ENCODE measurements at regions not wholly inside any gene's neighbourhood (a gene's known extent, or its start where the extent isn't known, plus 50 kb on each side); places are given as distances from the start of the nearest gene placed in this dataset.
A peak's percentile ranks its signal among the peaks of the same experiment; 100 is the strongest.

GRCh38 chr7:132004529-132004928, 448.1 kb upstream of the PODXL start:
- peak; percentile 33; the same call in 1 of the 2 replicates for TF ChIP-seq CTCF (IDR thresholded peaks at IDR 0.05)

- TF ChIP-seq CTCF (IDR thresholded peaks at IDR 0.05), result no peak
These were observed 446.0 kb upstream of the PODXL start for GRCh38 chr7:132002343-132002968.

- no peak for TF ChIP-seq CTCF (IDR thresholded peaks at IDR 0.05)
These were observed 444.7 kb upstream of the PODXL start for GRCh38 chr7:132001146-132001545.

- TF ChIP-seq CTCF (IDR thresholded peaks at IDR 0.05), result no peak
These were observed 442.8 kb upstream of the PODXL start for GRCh38 chr7:131999193-131999592.

- TF ChIP-seq CTCF (IDR thresholded peaks at IDR 0.05), result no peak
These were observed 438.9 kb upstream of the PODXL start for GRCh38 chr7:131995324-131995723.

GRCh38 chr7:131976411-131976810, 420.0 kb upstream of the PODXL start:
- no peak for TF ChIP-seq CTCF (IDR thresholded peaks at IDR 0.05)

- no peak for TF ChIP-seq CTCF (IDR thresholded peaks at IDR 0.05)
These were observed 418.2 kb upstream of the PODXL start for GRCh38 chr7:131974671-131975070.

- no peak for TF ChIP-seq CTCF (IDR thresholded peaks at IDR 0.05)
These were observed 415.8 kb upstream of the PODXL start for GRCh38 chr7:131972251-131972650.
